Loucy (cell line): ENCODE measurements at regions not wholly inside any gene's neighbourhood (a gene's known extent, or its start where the extent isn't known, plus 50 kb on each side); places are given as distances from the start of the nearest gene placed in this dataset.

Experiments used
- H2AFZ ChIP-seq: fragments of 200-600 bp; sonication (generic); 2 replicates; pipeline ENCODE4 v1.6.0; 2016; ENCODE audit warnings: antibody characterized with exemption, mild to moderate bottlenecking, low read length, moderate library complexity
- H3F3A ChIP-seq: fragments of 200-600 bp; 2 replicates; pipeline ENCODE4 v1.6.0; 2016; ENCODE audit warnings: antibody characterized with exemption, low read depth, mild to moderate bottlenecking
- H3K27me3 ChIP-seq: fragments of 200-600 bp; sonication (generic); 2 replicates; pipeline ENCODE4 v1.6.1; 2014; ENCODE audit warnings: low read length, mild to moderate bottlenecking; ENCODE audit not compliant: insufficient read depth, poor library complexity, severe bottlenecking
- H3K36me3 ChIP-seq: fragments of 200-600 bp; sonication (generic); 2 replicates; pipeline ENCODE4 v1.6.1; 2016; ENCODE audit warnings: low read length; ENCODE audit not compliant: insufficient read depth
- H3K4me1 ChIP-seq: fragments of 200-600 bp; sonication (generic); 2 replicates; pipeline ENCODE4 v1.5.1; 2014; ENCODE audit warnings: low read length, mild to moderate bottlenecking; ENCODE audit not compliant: insufficient read depth, poor library complexity, severe bottlenecking
- H3K4me2 ChIP-seq: fragments of 200-600 bp; sonication (generic); 2 replicates; pipeline ENCODE4 v1.6.0; 2014; ENCODE audit warnings: antibody characterized with exemption, low read length, low read depth, mild to moderate bottlenecking; ENCODE audit not compliant: poor library complexity, severe bottlenecking
- H3K4me3 ChIP-seq: fragments of 200-600 bp; sonication (generic); 2 replicates; pipeline ENCODE4 v1.5.1; 2014; ENCODE audit warnings: low read length, mild to moderate bottlenecking, mixed read lengths; ENCODE audit not compliant: poor library complexity, severe bottlenecking
- H3K79me2 ChIP-seq: fragments of 200-600 bp; sonication (generic); 2 replicates; pipeline ENCODE4 v1.6.1; 2014; ENCODE audit warnings: low read length; ENCODE audit not compliant: insufficient read depth
- H3K9ac ChIP-seq: fragments of 200-600 bp; sonication (generic); 2 replicates; pipeline ENCODE4 v1.6.0; 2014; ENCODE audit warnings: mild to moderate bottlenecking, low read depth, low read length, moderate library complexity; ENCODE audit not compliant: poor library complexity, severe bottlenecking
- H3K9me2 ChIP-seq: fragments of 200-600 bp; sonication (generic); replicated peaks from 2 replicates; pipeline ENCODE4 v1.6.1; 2016; ENCODE audit warnings: low read depth, low read length, mixed read lengths
- H3K9me3 ChIP-seq: fragments of 200-600 bp; sonication (generic); 2 replicates; pipeline ENCODE4 v1.6.1; 2014; ENCODE audit warnings: mild to moderate bottlenecking, antibody characterized with exemption, low read length, low read depth; ENCODE audit not compliant: insufficient read depth
- H4K20me1 ChIP-seq: fragments of 200-600 bp; sonication (generic); 2 replicates; pipeline ENCODE4 v1.6.0; 2014; ENCODE audit warnings: antibody characterized with exemption, low read length, mild to moderate bottlenecking; ENCODE audit not compliant: insufficient read depth, poor library complexity, severe bottlenecking
- EZH2phosphoT487 ChIP-seq: fragments of 200-600 bp; IDR thresholded peaks from 2 replicates; pipeline ENCODE4 v1.6.1; 2018; ENCODE audit warnings: antibody characterized with exemption, mild to moderate bottlenecking, moderate library complexity, borderline replicate concordance
- TF ChIP-seq, protein P1 (sequence below): fragments of 200-600 bp; sonication (generic); conservative IDR thresholded peaks from 2 replicates; pipeline ENCODE4 v1.5.1; 2014; ENCODE audit warnings: mild to moderate bottlenecking, antibody characterized with exemption, low read length

DNA sequence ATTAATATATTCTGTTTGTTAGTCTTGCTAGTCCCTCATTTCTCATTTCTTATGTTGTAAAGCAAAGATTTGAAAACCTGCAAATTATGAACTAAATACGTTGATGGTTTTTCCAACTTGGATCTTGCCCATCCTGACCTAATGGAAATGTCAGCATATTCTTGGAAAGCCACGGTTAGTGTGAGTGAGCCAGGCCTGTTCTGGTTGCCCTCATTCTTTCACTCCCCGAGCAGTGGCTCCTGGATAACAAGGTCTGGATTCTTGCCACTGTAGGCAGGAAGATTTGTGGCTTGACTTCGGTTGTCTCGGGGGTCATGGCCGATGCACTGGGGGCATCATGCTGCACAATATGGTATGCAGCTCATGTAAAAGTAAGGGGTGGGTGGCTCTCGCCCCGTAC lies 359.1 kb downstream of the MEIS1 start:
- no peak overlapping the region for H3K4me3 ChIP-seq
- no peaks in the 10 kb centered on the region for H3K36me3 ChIP-seq
- H3K9me2 ChIP-seq, result 0 out of 2 replicates have a peak, but pooled peaks cover 3% of the 10 kb centered on the region
- H3K9me3 ChIP-seq, result no peaks in the 10 kb centered on the region
- no peaks in the 10 kb centered on the region for H3K4me1 ChIP-seq
- H3K9ac ChIP-seq, result no peak overlapping the region
- no peaks in the 10 kb centered on the region for H3F3A ChIP-seq
- no peak overlapping the region for H2AFZ ChIP-seq
- H4K20me1 ChIP-seq, result no peaks in the 10 kb centered on the region
- no peak overlapping the region for H3K4me2 ChIP-seq
- H3K27me3 ChIP-seq, result no peaks in the 10 kb centered on the region
- no peaks in the 10 kb centered on the region for H3K79me2 ChIP-seq
- TF ChIP-seq, protein P1, sequence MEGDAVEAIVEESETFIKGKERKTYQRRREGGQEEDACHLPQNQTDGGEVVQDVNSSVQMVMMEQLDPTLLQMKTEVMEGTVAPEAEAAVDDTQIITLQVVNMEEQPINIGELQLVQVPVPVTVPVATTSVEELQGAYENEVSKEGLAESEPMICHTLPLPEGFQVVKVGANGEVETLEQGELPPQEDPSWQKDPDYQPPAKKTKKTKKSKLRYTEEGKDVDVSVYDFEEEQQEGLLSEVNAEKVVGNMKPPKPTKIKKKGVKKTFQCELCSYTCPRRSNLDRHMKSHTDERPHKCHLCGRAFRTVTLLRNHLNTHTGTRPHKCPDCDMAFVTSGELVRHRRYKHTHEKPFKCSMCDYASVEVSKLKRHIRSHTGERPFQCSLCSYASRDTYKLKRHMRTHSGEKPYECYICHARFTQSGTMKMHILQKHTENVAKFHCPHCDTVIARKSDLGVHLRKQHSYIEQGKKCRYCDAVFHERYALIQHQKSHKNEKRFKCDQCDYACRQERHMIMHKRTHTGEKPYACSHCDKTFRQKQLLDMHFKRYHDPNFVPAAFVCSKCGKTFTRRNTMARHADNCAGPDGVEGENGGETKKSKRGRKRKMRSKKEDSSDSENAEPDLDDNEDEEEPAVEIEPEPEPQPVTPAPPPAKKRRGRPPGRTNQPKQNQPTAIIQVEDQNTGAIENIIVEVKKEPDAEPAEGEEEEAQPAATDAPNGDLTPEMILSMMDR, result no peak
- TF ChIP-seq EZH2phosphoT487, result no peak

DNA sequence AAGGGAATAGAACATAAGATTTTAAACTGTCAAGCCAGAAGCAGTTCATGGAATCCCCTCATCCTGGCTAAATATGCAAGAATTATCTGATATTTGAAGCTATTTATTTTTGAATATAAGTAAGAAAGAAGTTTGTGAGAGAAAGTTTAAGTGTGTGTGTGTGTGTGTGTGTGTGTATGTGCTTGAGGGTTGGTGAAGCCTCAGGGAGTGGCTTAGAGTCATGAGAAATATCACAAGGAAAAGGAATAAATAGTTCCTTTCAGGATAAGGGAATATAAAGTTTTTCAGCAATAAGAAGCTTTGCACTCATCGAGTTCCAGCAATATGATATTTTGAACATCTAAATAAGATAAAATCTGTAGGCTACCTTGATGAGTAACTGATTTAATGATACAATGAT lies 359.6 kb downstream of the MEIS1 start:
- Histone ChIP-seq H3K9me3 (no peaks in the 10 kb centered on the region), H2AFZ (no peak overlapping the region), H3F3A (no peaks in the 10 kb centered on the region), H3K4me3 (no peak overlapping the region), H3K27me3 (no peaks in the 10 kb centered on the region), H3K9me2 (0 out of 2 replicates have a peak, but pooled peaks cover 3% of the 10 kb centered on the region), H3K9ac (no peak overlapping the region), H3K4me1 (no peaks in the 10 kb centered on the region), H3K4me2 (no peak overlapping the region), H4K20me1 (no peaks in the 10 kb centered on the region), H3K79me2 (no peaks in the 10 kb centered on the region), H3K36me3 (no peaks in the 10 kb centered on the region)
- no peak for TF ChIP-seq EZH2phosphoT487
- TF ChIP-seq, protein P1, result no peak

DNA sequence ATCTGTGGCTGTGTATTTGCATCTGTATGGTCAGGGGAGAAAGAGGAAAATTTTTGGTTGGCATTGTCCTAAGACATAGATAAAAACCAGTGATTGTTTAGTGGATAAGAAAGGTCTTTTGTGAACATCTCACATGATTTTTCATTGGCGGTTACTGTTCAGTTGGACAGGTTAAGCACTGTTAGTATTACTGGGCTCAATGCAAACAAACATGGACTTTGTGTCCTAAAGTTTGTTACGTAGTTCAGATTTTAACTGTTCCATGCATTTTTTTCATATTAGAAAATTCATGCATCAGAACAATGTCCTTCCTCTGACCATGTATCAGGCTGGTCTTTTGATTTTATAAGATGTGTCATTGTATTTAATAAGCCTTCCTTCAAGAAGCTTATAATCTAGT lies 368.0 kb downstream of the MEIS1 start:
- Histone ChIP-seq H2AFZ (no peak overlapping the region), H3K9me3 (no peaks in the 10 kb centered on the region), H3K4me2 (no peak overlapping the region), H4K20me1 (no peaks in the 10 kb centered on the region), H3F3A (no peaks in the 10 kb centered on the region), H3K36me3 (no peaks in the 10 kb centered on the region), H3K27me3 (no peaks in the 10 kb centered on the region), H3K4me3 (no peak overlapping the region), H3K4me1 (no peaks in the 10 kb centered on the region), H3K9ac (no peak overlapping the region), H3K79me2 (no peaks in the 10 kb centered on the region), H3K9me2 (0 out of 2 replicates have a peak, but pooled peaks cover 3% of the 10 kb centered on the region)
- TF ChIP-seq EZH2phosphoT487, result no peak

DNA sequence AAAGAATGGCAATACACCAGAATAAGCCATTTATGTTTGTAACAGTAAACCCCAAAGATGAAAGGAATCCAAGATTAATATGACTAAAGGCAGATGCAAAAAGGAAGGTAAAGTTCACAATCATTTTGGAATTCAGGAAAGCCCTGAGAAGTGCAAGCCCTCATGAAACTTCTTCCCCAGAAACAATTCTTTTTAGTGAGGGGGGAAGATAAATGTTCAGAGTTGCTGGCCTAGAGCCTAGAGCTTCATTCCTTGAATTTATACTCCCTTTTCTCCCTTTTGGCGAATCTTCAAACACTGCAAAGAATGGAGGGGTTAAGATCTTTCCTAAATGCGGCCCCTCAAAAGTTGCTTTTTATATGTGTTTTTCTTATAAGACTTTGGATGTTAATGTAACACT lies 368.8 kb downstream of the MEIS1 start:
- no peaks in the 10 kb centered on the region for H3K9me2 ChIP-seq
- H2AFZ ChIP-seq, result no peak overlapping the region
- no peaks in the 10 kb centered on the region for H4K20me1 ChIP-seq
- H3K4me2 ChIP-seq, result no peak overlapping the region
- no peaks in the 10 kb centered on the region for H3K4me1 ChIP-seq
- no peaks in the 10 kb centered on the region for H3K36me3 ChIP-seq
- no peaks in the 10 kb centered on the region for H3K9me3 ChIP-seq
- no peaks in the 10 kb centered on the region for H3K27me3 ChIP-seq
- no peaks in the 10 kb centered on the region for H3F3A ChIP-seq
- no peak overlapping the region for H3K4me3 ChIP-seq
- no peak overlapping the region for H3K9ac ChIP-seq
- H3K79me2 ChIP-seq, result no peaks in the 10 kb centered on the region
- TF ChIP-seq, protein P1, result no peak
- no peak for TF ChIP-seq EZH2phosphoT487
